Right atrium auricular region (tissue), 2 donors: ENCODE measurements at regions not wholly inside any gene's neighbourhood (a gene's known extent, or its start where the extent isn't known, plus 50 kb on each side); places are given as distances from the start of the nearest gene placed in this dataset.

ENCODE experiments used
- DNase-seq: peaks from one replicate; pipeline ENCODE4 v3.0.0-alpha.2; 2019; ENCODE audit warnings: low spot score
- H3K27ac ChIP-seq, 2 donors: fragments of 200-600 bp; sonication (generic); 1 replicate in 1 of 2; 2 replicates in 1 of 2; pipeline ENCODE4 v1.5.1; 2016 to 2019
- H3K27me3 ChIP-seq, 2 donors: fragments of 200-600 bp; sonication (generic); one replicate each; pipeline versions ENCODE4 v1.5.1 to v1.6.0; 2017 to 2019
- H3K36me3 ChIP-seq: fragments of 200-600 bp; sonication (generic); one replicate; pipeline ENCODE4 v1.5.1; 2016
- H3K4me1 ChIP-seq, 2 donors: fragments of 200-600 bp; sonication (generic); one replicate each; pipeline versions ENCODE4 v1.5.1 to v1.6.0; 2017 to 2019
- H3K4me3 ChIP-seq, 2 donors: fragments of 200-600 bp; sonication (generic); 1 replicate in 1 of 2; 2 replicates in 1 of 2; pipeline ENCODE4 v1.5.1; 2017 to 2019; ENCODE audit warnings: mild to moderate bottlenecking in 1 of 2, moderate library complexity in 1 of 2
- H3K9me3 ChIP-seq, 2 donors: fragments of 200-600 bp; sonication (generic); one replicate each; pipeline ENCODE4 v1.5.1; 2019
- TF ChIP-seq, protein P1 (sequence below), 2 donors: fragments of 200-600 bp; sonication (generic); IDR thresholded peaks; one replicate each; pipeline ENCODE4 v1.5.1; 2019; ENCODE audit warnings: antibody characterized with exemption in 2 of 2

DNA sequence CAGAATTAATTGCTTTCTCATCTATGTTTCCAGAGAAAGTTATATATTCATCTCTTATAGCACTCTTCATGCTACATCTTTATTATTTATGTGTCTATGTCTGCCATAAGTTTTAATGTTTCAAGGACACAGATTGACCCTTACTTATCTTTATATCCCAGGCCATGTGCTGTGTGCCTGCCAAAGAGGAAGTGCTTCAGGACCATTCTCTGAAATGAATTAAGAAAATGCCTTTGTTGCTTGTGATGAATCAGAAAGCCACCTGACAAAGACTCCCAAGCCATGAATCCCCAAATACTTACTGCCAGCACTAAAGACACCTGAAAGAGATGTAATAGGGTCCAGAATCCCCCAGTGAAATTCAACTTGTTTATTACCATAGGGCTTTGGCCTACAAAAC lies 342.1 kb upstream of the C1orf87 start:
- Histone ChIP-seq H3K4me1 (no peaks in the 10 kb centered on the region), H3K27ac (no peak overlapping the region), H3K4me3 (no peak overlapping the region), H3K27me3 (no peaks in the 10 kb centered on the region), H3K9me3 (no peaks in the 10 kb centered on the region), H3K36me3 (no peaks in the 10 kb centered on the region)
- TF ChIP-seq, protein P1, sequence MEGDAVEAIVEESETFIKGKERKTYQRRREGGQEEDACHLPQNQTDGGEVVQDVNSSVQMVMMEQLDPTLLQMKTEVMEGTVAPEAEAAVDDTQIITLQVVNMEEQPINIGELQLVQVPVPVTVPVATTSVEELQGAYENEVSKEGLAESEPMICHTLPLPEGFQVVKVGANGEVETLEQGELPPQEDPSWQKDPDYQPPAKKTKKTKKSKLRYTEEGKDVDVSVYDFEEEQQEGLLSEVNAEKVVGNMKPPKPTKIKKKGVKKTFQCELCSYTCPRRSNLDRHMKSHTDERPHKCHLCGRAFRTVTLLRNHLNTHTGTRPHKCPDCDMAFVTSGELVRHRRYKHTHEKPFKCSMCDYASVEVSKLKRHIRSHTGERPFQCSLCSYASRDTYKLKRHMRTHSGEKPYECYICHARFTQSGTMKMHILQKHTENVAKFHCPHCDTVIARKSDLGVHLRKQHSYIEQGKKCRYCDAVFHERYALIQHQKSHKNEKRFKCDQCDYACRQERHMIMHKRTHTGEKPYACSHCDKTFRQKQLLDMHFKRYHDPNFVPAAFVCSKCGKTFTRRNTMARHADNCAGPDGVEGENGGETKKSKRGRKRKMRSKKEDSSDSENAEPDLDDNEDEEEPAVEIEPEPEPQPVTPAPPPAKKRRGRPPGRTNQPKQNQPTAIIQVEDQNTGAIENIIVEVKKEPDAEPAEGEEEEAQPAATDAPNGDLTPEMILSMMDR (IDR thresholded peaks at IDR 0.05), result no peak
- DNase-seq, result no peak

DNA sequence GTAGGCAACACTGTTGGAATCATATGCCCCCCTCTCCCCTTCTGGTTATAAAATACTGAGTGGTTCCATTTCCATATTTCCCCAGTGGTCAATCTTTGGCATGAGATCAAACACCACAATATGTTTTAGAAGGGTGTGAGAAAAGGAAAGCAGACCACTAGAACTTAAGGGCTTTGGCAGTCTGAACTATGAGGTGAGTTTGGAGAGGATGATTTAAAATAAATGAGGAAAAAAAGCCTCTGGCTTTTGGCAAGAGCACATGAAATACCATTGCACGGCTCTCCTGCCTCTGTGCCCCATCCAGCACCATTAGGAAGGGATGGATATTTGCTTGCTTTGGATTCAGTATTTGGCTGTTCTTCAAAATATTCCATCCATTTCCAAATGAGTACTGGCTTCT lies 339.5 kb upstream of the C1orf87 start:
- DNase-seq, result no peak
- Histone ChIP-seq H3K4me3 (no peak overlapping the region), H3K27ac (no peak overlapping the region), H3K36me3 (no peaks in the 10 kb centered on the region), H3K27me3 (no peaks in the 10 kb centered on the region), H3K4me1 (no peaks in the 10 kb centered on the region), H3K9me3 (no peaks in the 10 kb centered on the region)
- TF ChIP-seq, protein P1 (IDR thresholded peaks at IDR 0.05), result no peak

DNA sequence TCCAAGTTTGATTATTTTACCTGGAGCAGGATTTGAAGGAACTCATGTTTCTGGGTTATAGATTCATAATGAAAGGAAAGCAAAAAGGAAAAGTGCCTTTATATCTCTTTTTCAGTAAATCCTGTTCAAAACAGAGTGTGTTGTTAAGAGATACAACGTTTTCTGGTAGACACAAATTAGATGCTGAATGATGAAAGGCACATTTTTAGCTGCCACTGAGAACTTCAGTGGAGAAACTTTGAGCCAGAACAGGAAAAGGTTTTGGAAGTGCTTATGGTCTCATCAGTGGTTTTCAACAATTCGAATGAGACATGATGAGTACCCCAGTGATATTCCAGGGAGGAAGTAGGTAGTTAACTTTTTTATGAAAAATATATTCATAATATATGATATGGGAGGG lies 338.0 kb upstream of the C1orf87 start:
- no peaks in the 10 kb centered on the region for H3K9me3 ChIP-seq
- TF ChIP-seq, protein P1 (IDR thresholded peaks at IDR 0.05), result no peak
- no peak for DNase-seq
- H3K27ac ChIP-seq, result no peak overlapping the region
- H3K4me1 ChIP-seq, result no peaks in the 10 kb centered on the region
- H3K36me3 ChIP-seq, result no peaks in the 10 kb centered on the region
- no peak overlapping the region for H3K4me3 ChIP-seq
- H3K27me3 ChIP-seq, result no peaks in the 10 kb centered on the region

DNA sequence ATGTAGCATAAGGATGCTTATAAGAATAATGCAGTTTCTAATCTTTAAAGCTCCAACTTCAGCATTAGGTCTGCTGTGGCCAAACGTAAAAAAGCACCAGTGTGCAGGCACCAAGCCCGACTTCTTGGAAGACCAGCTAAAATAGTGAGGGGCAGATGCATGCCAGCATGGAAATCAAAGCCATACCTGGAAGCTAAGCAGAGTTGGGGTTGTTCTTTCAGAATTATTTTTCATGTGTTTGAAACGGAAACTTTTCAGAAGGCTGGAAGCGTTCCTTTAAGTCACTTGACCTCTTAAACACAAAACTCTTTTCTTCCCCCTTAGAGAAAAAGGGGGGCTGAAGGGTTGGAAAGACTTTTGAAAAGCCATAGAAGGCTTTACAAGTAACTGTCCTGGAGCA lies 329.2 kb upstream of the C1orf87 start:
- no peaks in the 10 kb centered on the region for H3K36me3 ChIP-seq
- no peak overlapping the region for H3K27ac ChIP-seq
- no peak overlapping the region for H3K4me3 ChIP-seq
- H3K27me3 ChIP-seq, result no peaks in the 10 kb centered on the region
- TF ChIP-seq, protein P1 (IDR thresholded peaks at IDR 0.05), result no peak
- H3K9me3 ChIP-seq, result no peaks in the 10 kb centered on the region
- DNase-seq, result no peak
- no peaks in the 10 kb centered on the region for H3K4me1 ChIP-seq

DNA sequence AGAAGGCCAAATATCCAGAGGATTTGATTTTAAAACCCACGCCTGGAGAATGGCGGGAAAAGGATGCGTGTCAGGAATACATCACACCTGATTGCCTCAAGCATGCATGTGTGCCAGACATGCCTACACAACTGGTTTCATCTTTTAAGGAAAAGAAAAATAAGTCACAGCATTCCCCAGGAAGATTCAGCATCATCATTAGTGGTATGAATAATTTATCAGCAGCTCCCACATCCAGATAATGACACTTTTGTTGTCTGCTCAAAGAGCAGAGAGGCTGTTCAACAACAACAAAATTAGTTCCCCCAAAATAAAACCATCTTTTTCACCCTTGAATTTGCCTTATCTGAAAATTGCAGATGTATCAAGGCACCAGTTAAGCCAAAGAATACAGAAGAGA lies 328.6 kb upstream of the C1orf87 start:
- TF ChIP-seq, protein P1 (IDR thresholded peaks at IDR 0.05), result no peak
- H3K27me3 ChIP-seq, result no peaks in the 10 kb centered on the region
- H3K36me3 ChIP-seq, result no peaks in the 10 kb centered on the region
- H3K4me1 ChIP-seq, result no peaks in the 10 kb centered on the region
- H3K27ac ChIP-seq, result no peak overlapping the region
- no peak for DNase-seq
- no peaks in the 10 kb centered on the region for H3K9me3 ChIP-seq
- no peak overlapping the region for H3K4me3 ChIP-seq

DNA sequence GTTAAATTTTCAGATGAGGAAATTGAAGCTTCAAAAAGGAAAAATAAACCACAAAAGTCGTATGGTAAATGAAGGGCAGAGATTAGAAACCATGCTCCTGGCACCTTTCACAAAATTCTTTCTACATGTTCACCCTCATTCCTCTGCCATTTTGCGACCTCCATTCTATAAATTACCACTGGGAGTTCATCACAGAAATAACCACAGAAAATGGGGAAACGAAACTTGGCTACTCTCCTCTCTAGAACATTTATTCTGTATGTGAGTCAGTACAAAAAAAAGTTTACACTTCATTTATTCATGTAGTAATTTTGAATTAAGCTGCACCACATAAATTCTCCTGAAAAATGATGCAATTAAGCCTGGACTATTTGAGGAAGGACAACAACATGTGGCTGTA lies 320.9 kb upstream of the C1orf87 start:
- TF ChIP-seq, protein P1 (IDR thresholded peaks at IDR 0.05), result no peak
- no peak overlapping the region for H3K27ac ChIP-seq
- no peaks in the 10 kb centered on the region for H3K27me3 ChIP-seq
- no peaks in the 10 kb centered on the region for H3K4me1 ChIP-seq
- no peak for DNase-seq
- H3K36me3 ChIP-seq, result no peaks in the 10 kb centered on the region
- H3K9me3 ChIP-seq, result no peaks in the 10 kb centered on the region
- no peak overlapping the region for H3K4me3 ChIP-seq
